ENCODE measurements at regions not wholly inside any gene's neighbourhood (a gene's known extent, or its start where the extent isn't known, plus 50 kb on each side); places are given as distances from the start of the nearest gene placed in this dataset.
"Not testable (repeated sequence)": the region's sequence is repeated elsewhere in the genome, so short reads cannot be mapped to it uniquely, and the experiment has no call there.

- DNase-seq (ENCODE audit: extremely low spot score, unreplicated experiment) = no peak
- Mint-ChIP-seq H3K27me3 (ENCODE audit: unreplicated experiment) (no peaks in the 10 kb centered on the region), H3K9me3 (ENCODE audit: unreplicated experiment) (peaks cover 62% of the 10 kb centered on the region), H3K4me3 (ENCODE audit: unreplicated experiment) (no peak overlapping the region), H3K4me1 (ENCODE audit: unreplicated experiment) (no peaks in the 10 kb centered on the region), H3K36me3 (ENCODE audit: unreplicated experiment) (no peaks in the 10 kb centered on the region), H3K27ac (ENCODE audit: unreplicated experiment) (no peak overlapping the region)
- TF ChIP-seq CTCF (IDR thresholded peaks at IDR 0.05) = no peak
Measured at GRCh38 chr14:106436310-106436905, 910.0 kb downstream of the TMEM121 start.

GRCh38 chr14:106442857-106443256 is 916.5 kb downstream of the TMEM121 start:
- Mint-ChIP-seq H3K36me3 (ENCODE audit: unreplicated experiment) (peaks cover 2% of the 10 kb centered on the region), H3K27ac (ENCODE audit: unreplicated experiment) (no peak overlapping the region), H3K4me1 (ENCODE audit: unreplicated experiment) (no peaks in the 10 kb centered on the region), H3K4me3 (ENCODE audit: unreplicated experiment) (no peak overlapping the region), H3K27me3 (ENCODE audit: unreplicated experiment) (no peaks in the 10 kb centered on the region), H3K9me3 (ENCODE audit: unreplicated experiment) (peaks cover 68% of the 10 kb centered on the region)
- DNase-seq (ENCODE audit: extremely low spot score, unreplicated experiment) = no peak
- TF ChIP-seq CTCF (IDR thresholded peaks at IDR 0.05) = no peak

GRCh38 chr14:106455026-106455425 is 928.6 kb downstream of the TMEM121 start:
- DNase-seq (ENCODE audit: extremely low spot score, unreplicated experiment) = no peak
- no peaks in the 10 kb centered on the region for H3K36me3 Mint-ChIP-seq (ENCODE audit: unreplicated experiment)
- H3K27ac Mint-ChIP-seq (ENCODE audit: unreplicated experiment) = no peak overlapping the region
- no peaks in the 10 kb centered on the region for H3K4me1 Mint-ChIP-seq (ENCODE audit: unreplicated experiment)
- peaks cover 41% of the 10 kb centered on the region for H3K9me3 Mint-ChIP-seq (ENCODE audit: unreplicated experiment)
- no peak for TF ChIP-seq CTCF (IDR thresholded peaks at IDR 0.05)
- no peaks in the 10 kb centered on the region for H3K27me3 Mint-ChIP-seq (ENCODE audit: unreplicated experiment)
- H3K4me3 Mint-ChIP-seq (ENCODE audit: unreplicated experiment) = no peak overlapping the region

GRCh38 chr14:106459971-106460730 is 933.8 kb downstream of the TMEM121 start:
- Mint-ChIP-seq H3K27ac (ENCODE audit: unreplicated experiment) (no peak overlapping the region), H3K4me1 (ENCODE audit: unreplicated experiment) (no peaks in the 10 kb centered on the region), H3K27me3 (ENCODE audit: unreplicated experiment) (no peaks in the 10 kb centered on the region), H3K4me3 (ENCODE audit: unreplicated experiment) (no peak overlapping the region), H3K9me3 (ENCODE audit: unreplicated experiment) (peaks cover 22% of the 10 kb centered on the region), H3K36me3 (ENCODE audit: unreplicated experiment) (no peaks in the 10 kb centered on the region)
- no peak for DNase-seq (ENCODE audit: extremely low spot score, unreplicated experiment)
- TF ChIP-seq CTCF (IDR thresholded peaks at IDR 0.05) = no peak

GRCh38 chr14:106460916-106461315 is 934.5 kb downstream of the TMEM121 start:
- Mint-ChIP-seq H3K36me3 (ENCODE audit: unreplicated experiment) (no peaks in the 10 kb centered on the region), H3K9me3 (ENCODE audit: unreplicated experiment) (peaks cover 18% of the 10 kb centered on the region), H3K27me3 (ENCODE audit: unreplicated experiment) (no peaks in the 10 kb centered on the region), H3K27ac (ENCODE audit: unreplicated experiment) (no peak overlapping the region), H3K4me3 (ENCODE audit: unreplicated experiment) (no peak overlapping the region), H3K4me1 (ENCODE audit: unreplicated experiment) (no peaks in the 10 kb centered on the region)
- TF ChIP-seq CTCF (IDR thresholded peaks at IDR 0.05) = no peak
- DNase-seq (ENCODE audit: extremely low spot score, unreplicated experiment) = no peak

- not testable (repeated sequence) for H3K4me1 Mint-ChIP-seq (ENCODE audit: unreplicated experiment); H3K4me3 Mint-ChIP-seq (ENCODE audit: unreplicated experiment); DNase-seq (ENCODE audit: extremely low spot score, unreplicated experiment); H3K27me3 Mint-ChIP-seq (ENCODE audit: unreplicated experiment); H3K27ac Mint-ChIP-seq (ENCODE audit: unreplicated experiment); H3K36me3 Mint-ChIP-seq (ENCODE audit: unreplicated experiment)
- H3K9me3 Mint-ChIP-seq (ENCODE audit: unreplicated experiment) = peaks cover 21% of the 10 kb centered on the region
Measured at GRCh38 chr14:106466483-106466882, 940.1 kb downstream of the TMEM121 start.

GRCh38 chr14:106468869-106469268 is 942.5 kb downstream of the TMEM121 start:
- H3K9me3 Mint-ChIP-seq (ENCODE audit: unreplicated experiment) = peaks cover 21% of the 10 kb centered on the region
- H3K4me3 Mint-ChIP-seq (ENCODE audit: unreplicated experiment); H3K4me1 Mint-ChIP-seq (ENCODE audit: unreplicated experiment); H3K27ac Mint-ChIP-seq (ENCODE audit: unreplicated experiment); H3K36me3 Mint-ChIP-seq (ENCODE audit: unreplicated experiment); H3K27me3 Mint-ChIP-seq (ENCODE audit: unreplicated experiment); DNase-seq (ENCODE audit: extremely low spot score, unreplicated experiment): not testable (repeated sequence)

All from osteocyte (in vitro differentiated cells).